CD4-positive, CD25-positive, alpha-beta regulatory T cell (primary cell): ENCODE measurements at regions not wholly inside any gene's neighbourhood (a gene's known extent, or its start where the extent isn't known, plus 50 kb on each side); places are given as distances from the start of the nearest gene placed in this dataset.
"Not testable (repeated sequence)": the region's sequence is repeated elsewhere in the genome, so short reads cannot be mapped to it uniquely, and the experiment has no call there.

Experiments
- ATAC-seq, 2 donors: fragments of 150-1000 bp; cut with Tn5 transposase; one replicate each; pipeline ENCODE4 v1.10.0; 2021; ENCODE audit warnings: low read depth in 2 of 2, moderate number of reproducible peaks in 2 of 2, moderate library complexity in 1 of 2
- DNase-seq, 3 donors: peaks; one replicate each; pipeline versions ENCODE4 v3.0.0 to v3.0.0-alpha.2; 2012 to 2022; ENCODE audit warnings: mixed read lengths in 1 of 3
- H3K27ac ChIP-seq: one replicate; pipeline ENCODE4 v1.7.0; 2013; ENCODE audit warnings: mild to moderate bottlenecking, low read length; ENCODE audit not compliant: insufficient read depth, poor library complexity, severe bottlenecking
- H3K27me3 ChIP-seq: one replicate; pipeline ENCODE4 v1.7.0; 2013; ENCODE audit warnings: low read length; ENCODE audit not compliant: control insufficient read depth, insufficient read depth
- H3K36me3 ChIP-seq: one replicate; pipeline ENCODE4 v1.7.0; 2013; ENCODE audit warnings: mild to moderate bottlenecking, low read length, moderate library complexity; ENCODE audit not compliant: control insufficient read depth, insufficient read depth
- H3K4me1 ChIP-seq: 2 replicates; pipeline ENCODE4 v1.7.0; 2013; ENCODE audit warnings: mild to moderate bottlenecking, low read length; ENCODE audit not compliant: insufficient read depth, control insufficient read depth, poor library complexity, severe bottlenecking
- H3K4me3 ChIP-seq: one replicate; pipeline ENCODE4 v1.7.0; 2013; ENCODE audit warnings: low read depth, mild to moderate bottlenecking, low read length, moderate library complexity
- H3K9me3 ChIP-seq, 2 experiments: 1 replicate in 1 of 2; 2 replicates in 1 of 2; pipeline ENCODE4 v1.7.0; 2013; ENCODE audit warnings: low read length in 2 of 2, mild to moderate bottlenecking in 1 of 2, moderate library complexity in 1 of 2; ENCODE audit not compliant: control insufficient read depth in 2 of 2
- H3K27ac Mint-ChIP-seq, 3 donors: one replicate each; pipeline ENCODE4 v1.8.0; 2020 to 2022; ENCODE audit warnings: mild to moderate bottlenecking in 3 of 3, mixed read lengths in 3 of 3, moderate library complexity in 2 of 3
- H3K27me3 Mint-ChIP-seq: one replicate; pipeline ENCODE4 v1.8.0; 2022; ENCODE audit warnings: mild to moderate bottlenecking, mixed read lengths
- H3K36me3 Mint-ChIP-seq: one replicate; pipeline ENCODE4 v1.8.0; 2020; ENCODE audit warnings: mixed read lengths
- H3K4me1 Mint-ChIP-seq, 4 donors: one replicate each; pipeline ENCODE4 v1.8.0; 2020 to 2022; ENCODE audit warnings: mixed read lengths in 4 of 4, mild to moderate bottlenecking in 1 of 4
- H3K4me3 Mint-ChIP-seq, 4 donors: one replicate each; pipeline ENCODE4 v1.8.0; 2020 to 2022; ENCODE audit warnings: mild to moderate bottlenecking in 4 of 4, mixed read lengths in 4 of 4, moderate library complexity in 3 of 4
- H3K9me3 Mint-ChIP-seq, 7 donors: one replicate each; pipeline ENCODE4 v1.8.0; 2020 to 2022; ENCODE audit warnings: mixed read lengths in 7 of 7, mild to moderate bottlenecking in 3 of 7, moderate library complexity in 2 of 7

DNA sequence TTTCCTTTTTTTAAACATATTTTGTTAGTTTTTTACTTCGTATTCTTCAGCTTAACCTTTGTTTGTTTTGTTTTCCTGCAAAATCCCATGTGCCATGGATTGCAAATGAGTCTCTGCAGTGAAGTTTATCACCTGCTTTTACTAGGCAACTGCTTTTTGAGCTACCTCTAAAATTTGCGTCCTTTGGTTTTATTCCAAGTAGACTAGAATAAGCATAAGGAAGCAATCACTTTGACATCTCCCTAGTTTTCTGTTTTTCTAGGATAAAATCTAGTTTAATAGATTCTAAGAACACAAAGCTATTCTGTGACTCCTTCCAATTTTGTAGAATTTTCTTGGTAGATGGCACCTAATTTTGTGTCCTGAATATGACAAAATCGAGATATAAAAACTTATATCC lies 1059.2 kb downstream of the OTOL1 start:
- H3K4me3 Mint-ChIP-seq = no peak overlapping the region

DNA sequence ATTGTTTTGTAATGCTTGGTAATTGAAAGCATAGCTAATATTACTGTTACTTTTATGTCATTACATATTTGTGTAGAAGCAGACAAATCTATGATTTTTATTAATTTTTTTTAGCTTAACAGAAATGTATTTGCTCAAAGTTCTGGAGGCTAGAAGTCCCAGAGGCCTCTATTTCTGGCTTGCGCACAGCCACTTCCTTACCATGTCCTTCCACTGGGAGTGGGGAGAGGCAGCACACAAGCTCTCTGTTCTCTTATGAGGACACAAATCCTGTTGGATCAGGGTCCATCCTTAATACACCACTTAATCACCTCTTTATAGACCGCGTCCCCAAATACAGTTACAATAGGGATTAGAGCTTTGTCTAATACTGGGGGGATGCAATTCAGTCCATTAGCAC lies 1061.4 kb downstream of the OTOL1 start:
- no peaks in the 10 kb centered on the region for H3K36me3 Mint-ChIP-seq
- H3K4me1 Mint-ChIP-seq = no peaks in the 10 kb centered on the region
- no peak overlapping the region for H3K4me3 Mint-ChIP-seq
- Histone ChIP-seq H3K9me3 (no peaks in the 10 kb centered on the region), H3K36me3 (no peaks in the 10 kb centered on the region), H3K27me3 (no peaks in the 10 kb centered on the region), H3K27ac (no peak overlapping the region), H3K4me3 (no peak overlapping the region), H3K4me1 (no peaks in the 10 kb centered on the region)
- no peak for DNase-seq
- H3K27me3 Mint-ChIP-seq = no peaks in the 10 kb centered on the region
- no peak for ATAC-seq
- H3K9me3 Mint-ChIP-seq = peaks cover 0 to 9% (median 0%) of the 10 kb centered on the region in 7 donors
- H3K27ac Mint-ChIP-seq = no peak overlapping the region

More for the DNA sequence above, 1059.2 kb downstream of the OTOL1 start:
- Mint-ChIP-seq H3K36me3 (no peaks in the 10 kb centered on the region), H3K27ac (no peak overlapping the region), H3K27me3 (no peaks in the 10 kb centered on the region), H3K9me3 (peaks cover 0 to 9% (median 0%) of the 10 kb centered on the region in 7 donors), H3K4me1 (no peaks in the 10 kb centered on the region)
- Histone ChIP-seq H3K27ac (no peak overlapping the region), H3K4me1 (no peaks in the 10 kb centered on the region), H3K4me3 (no peak overlapping the region), H3K36me3 (no peaks in the 10 kb centered on the region), H3K9me3 (no peaks in the 10 kb centered on the region), H3K27me3 (no peaks in the 10 kb centered on the region)
- DNase-seq (no peak), ATAC-seq (no peak)

DNA sequence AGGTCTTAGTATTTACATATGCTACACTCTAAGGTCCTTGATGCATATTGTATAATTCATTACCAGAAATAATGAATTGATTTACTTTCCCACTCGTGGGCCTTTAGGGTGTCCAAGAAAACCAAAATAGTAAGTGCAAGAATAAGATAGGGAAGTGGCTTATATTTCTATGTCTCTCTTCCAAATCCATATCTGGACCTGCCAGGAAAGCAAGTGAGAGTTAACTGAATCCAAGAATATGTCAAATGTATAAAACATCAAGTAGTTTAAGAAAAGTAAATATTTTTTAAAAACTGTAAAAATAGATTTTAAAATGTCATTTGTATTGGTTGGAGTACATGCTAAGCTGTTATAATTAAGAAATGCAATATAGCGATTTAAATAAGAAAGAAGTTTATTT lies 1072.1 kb downstream of the OTOL1 start:
- Histone ChIP-seq H3K9me3 (no peaks in the 10 kb centered on the region), H3K4me3 (no peak overlapping the region), H3K27ac (no peak overlapping the region), H3K27me3 (no peaks in the 10 kb centered on the region), H3K36me3 (no peaks in the 10 kb centered on the region), H3K4me1 (no peaks in the 10 kb centered on the region)
- no peak overlapping the region for H3K27ac Mint-ChIP-seq
- H3K4me3 Mint-ChIP-seq = no peak overlapping the region
- peaks cover 0 to 17% (median 4%) of the 10 kb centered on the region in 7 donors for H3K9me3 Mint-ChIP-seq
- no peak for ATAC-seq
- H3K4me1 Mint-ChIP-seq = no peaks in the 10 kb centered on the region
- DNase-seq = no peak
- H3K27me3 Mint-ChIP-seq = no peaks in the 10 kb centered on the region
- H3K36me3 Mint-ChIP-seq = no peaks in the 10 kb centered on the region

DNA sequence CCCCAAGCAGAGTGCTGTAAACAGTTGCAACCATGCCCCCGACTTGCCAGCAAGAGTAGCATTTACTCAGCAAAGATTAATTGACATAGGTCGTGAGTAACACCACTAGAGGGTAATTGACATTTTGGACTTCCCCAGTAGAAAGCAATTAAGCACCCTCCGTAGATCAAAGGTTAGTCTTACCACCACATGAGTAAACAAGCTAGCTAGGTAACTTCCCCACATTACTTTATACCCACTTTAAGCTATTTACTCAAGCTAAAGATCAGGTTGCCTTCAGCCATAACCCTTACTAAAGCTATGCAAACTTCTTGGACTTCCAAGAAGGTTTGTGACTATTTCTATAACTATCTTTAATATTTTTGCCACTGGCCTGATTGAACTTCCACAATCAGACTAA lies 1072.7 kb downstream of the OTOL1 start:
- H3K27me3 Mint-ChIP-seq = no peaks in the 10 kb centered on the region
- H3K9me3 ChIP-seq = no peaks in the 10 kb centered on the region
- no peaks in the 10 kb centered on the region for H3K4me1 Mint-ChIP-seq
- no peak overlapping the region for H3K27ac ChIP-seq
- H3K9me3 Mint-ChIP-seq = peaks cover 0 to 18% (median 4%) of the 10 kb centered on the region in 7 donors
- H3K4me3 Mint-ChIP-seq = no peak overlapping the region
- no peak for DNase-seq
- no peaks in the 10 kb centered on the region for H3K36me3 Mint-ChIP-seq
- no peaks in the 10 kb centered on the region for H3K4me1 ChIP-seq
- H3K36me3 ChIP-seq = no peaks in the 10 kb centered on the region
- H3K4me3 ChIP-seq = no peak overlapping the region
- H3K27ac Mint-ChIP-seq = no peak overlapping the region
- H3K27me3 ChIP-seq = no peaks in the 10 kb centered on the region
- ATAC-seq = no peak

DNA sequence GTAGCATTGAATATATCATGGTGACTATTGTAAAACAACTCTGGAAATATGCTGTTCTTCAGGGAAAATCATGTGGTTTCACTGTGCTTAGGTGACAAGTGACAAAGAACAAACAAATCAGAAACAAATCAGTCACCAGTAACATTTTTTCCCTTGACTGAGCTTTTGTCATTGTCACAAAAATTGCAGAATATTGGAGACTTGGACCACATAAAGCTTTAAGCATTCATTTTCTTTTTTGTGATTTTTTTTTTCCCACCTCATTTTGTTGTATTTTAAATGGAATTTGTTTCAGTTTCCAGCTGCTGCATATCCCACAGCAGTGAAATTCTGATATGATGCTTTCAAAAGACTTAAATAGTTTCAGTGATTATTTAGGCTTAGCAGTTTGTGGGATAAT lies 1088.4 kb downstream of the OTOL1 start:
- no peaks in the 10 kb centered on the region for H3K27me3 ChIP-seq
- Mint-ChIP-seq H3K27ac (no peak overlapping the region), H3K4me1 (no peaks in the 10 kb centered on the region), H3K9me3 (peaks cover 0 to 11% (median 8%) of the 10 kb centered on the region in 7 donors), H3K4me3 (no peak overlapping the region), H3K27me3 (no peaks in the 10 kb centered on the region), H3K36me3 (no peaks in the 10 kb centered on the region)
- ATAC-seq = no peak
- no peaks in the 10 kb centered on the region for H3K4me1 ChIP-seq
- H3K4me3 ChIP-seq = no peak overlapping the region
- DNase-seq = no peak
- H3K36me3 ChIP-seq = no peaks in the 10 kb centered on the region
- H3K27ac ChIP-seq = no peak overlapping the region
- H3K9me3 ChIP-seq = peaks cover 0 to 3% of the 10 kb centered on the region in 2 experiments

DNA sequence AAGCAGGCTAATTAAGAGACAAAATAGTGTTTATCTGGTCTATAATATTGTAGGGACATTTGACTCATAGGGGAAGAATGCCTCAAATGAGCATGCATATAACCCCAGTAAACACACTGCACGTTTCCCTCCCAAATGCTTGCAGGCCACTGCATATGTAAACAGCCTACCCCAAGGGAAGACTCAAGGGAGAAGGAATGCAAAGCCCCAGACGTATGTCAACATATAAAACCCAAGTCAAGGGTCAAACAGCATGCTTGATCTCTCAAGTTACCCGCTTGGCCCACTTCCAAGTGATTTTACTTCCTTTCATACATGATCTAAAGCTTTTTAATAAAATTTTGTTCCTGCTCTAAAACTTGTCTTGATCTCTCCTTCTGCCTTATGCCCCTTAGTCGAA lies 1090.0 kb downstream of the OTOL1 start:
- Mint-ChIP-seq H3K36me3 (no peaks in the 10 kb centered on the region), H3K4me3 (no peak overlapping the region), H3K27me3 (no peaks in the 10 kb centered on the region), H3K4me1 (no peaks in the 10 kb centered on the region), H3K27ac (no peak overlapping the region), H3K9me3 (peaks cover 0 to 9% (median 7%) of the 10 kb centered on the region in 7 donors)
- Histone ChIP-seq H3K27ac (no peak overlapping the region), H3K27me3 (no peaks in the 10 kb centered on the region), H3K4me3 (no peak overlapping the region), H3K4me1 (no peaks in the 10 kb centered on the region), H3K36me3 (no peaks in the 10 kb centered on the region), H3K9me3 (peaks cover 0 to 7% of the 10 kb centered on the region in 2 experiments)
- ATAC-seq = no peak
- DNase-seq = no peak

DNA sequence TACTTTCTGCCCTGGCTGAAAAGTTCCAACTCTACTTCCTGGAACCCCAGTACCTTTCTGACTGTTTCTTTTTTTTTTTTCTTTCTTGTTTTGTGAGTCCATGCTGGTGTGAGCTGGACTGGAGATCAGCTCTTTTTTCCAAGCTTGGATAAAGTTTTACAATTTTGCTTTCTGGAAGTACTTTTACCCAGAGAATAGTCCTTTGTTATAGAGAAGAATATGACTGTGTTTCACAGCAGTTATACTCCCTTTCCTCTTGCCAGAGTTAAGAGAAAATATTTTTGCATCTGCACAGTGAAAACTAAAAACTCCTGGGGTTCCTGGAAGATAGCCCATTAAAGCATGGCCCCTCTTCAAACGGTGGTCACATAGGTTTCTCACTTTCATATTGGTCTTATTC lies 1100.6 kb downstream of the OTOL1 start:
- Histone ChIP-seq H3K36me3 (no peaks in the 10 kb centered on the region), H3K27ac (no peak overlapping the region), H3K4me3 (no peak overlapping the region), H3K4me1 (no peaks in the 10 kb centered on the region), H3K9me3 (peaks cover 0 to 4% of the 10 kb centered on the region in 2 experiments), H3K27me3 (no peaks in the 10 kb centered on the region)
- H3K27me3 Mint-ChIP-seq = no peaks in the 10 kb centered on the region
- DNase-seq (no peak), ATAC-seq (no peak)
- no peak overlapping the region for H3K27ac Mint-ChIP-seq
- no peaks in the 10 kb centered on the region for H3K4me1 Mint-ChIP-seq
- H3K36me3 Mint-ChIP-seq = no peaks in the 10 kb centered on the region
- H3K4me3 Mint-ChIP-seq = no peak overlapping the region
- H3K9me3 Mint-ChIP-seq = peaks cover 4 to 22% (median 11%) of the 10 kb centered on the region in 7 donors

DNA sequence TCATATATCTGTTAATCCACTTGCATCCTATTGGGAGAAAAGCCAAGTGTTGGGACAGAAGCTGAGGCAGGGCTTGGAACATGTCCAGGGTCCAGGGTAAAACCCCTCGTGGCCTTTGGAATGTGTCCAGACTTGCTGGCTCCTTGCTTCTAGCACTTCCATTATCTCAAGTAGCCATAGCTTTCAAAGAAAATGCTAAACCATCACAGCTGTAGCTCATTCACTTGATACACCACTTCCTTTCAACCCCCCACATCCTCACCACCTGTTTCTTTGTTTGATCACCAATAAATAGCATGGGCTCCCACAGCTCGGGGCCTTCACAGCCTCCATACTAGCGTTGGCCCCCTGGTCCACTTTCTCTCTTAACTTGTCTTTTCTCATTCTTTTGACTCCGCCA lies 1101.9 kb downstream of the OTOL1 start:
- DNase-seq, H3K4me1 ChIP-seq, H3K9me3 ChIP-seq, H3K36me3 Mint-ChIP-seq, H3K27ac ChIP-seq, ATAC-seq, H3K27ac Mint-ChIP-seq, H3K4me3 ChIP-seq, H3K4me1 Mint-ChIP-seq, H3K36me3 ChIP-seq, H3K27me3 ChIP-seq, H3K4me3 Mint-ChIP-seq, H3K27me3 Mint-ChIP-seq: not testable (repeated sequence)
- peaks cover 4 to 26% (median 11%) of the 10 kb centered on the region in 7 donors for H3K9me3 Mint-ChIP-seq
